Activated CD8-positive, alpha-beta T cell treated with anti-CD3 and anti-CD28 coated beads for 36 hours (primary cell): ENCODE measurements at regions not wholly inside any gene's neighbourhood (a gene's known extent, or its start where the extent isn't known, plus 50 kb on each side); places are given as distances from the start of the nearest gene placed in this dataset.
A peak's percentile ranks its signal among the peaks of the same experiment; 100 is the strongest.
"Not testable (repeated sequence)": the region's sequence is repeated elsewhere in the genome, so short reads cannot be mapped to it uniquely, and the experiment has no call there.

Experiments used
- ATAC-seq: fragments of 200-7000 bp; cut with Tn5 transposase; one replicate; pipeline ENCODE4 v1.10.0; 2021; ENCODE audit warnings: mild to moderate bottlenecking, moderate library complexity
- CTCF ChIA-PET: fragments of 350-600 bp; sonication (Branson Sonifier 250); formaldehyde crosslinking; loops from one replicate; lab custom pipeline; 2021; ENCODE audit warnings: antibody characterized with exemption; lab: Charles Lee
- POLR2A ChIA-PET: fragments of 350-600 bp; sonication (Branson Sonifier 250); formaldehyde crosslinking; loops from one replicate; lab custom pipeline; 2021; ENCODE audit warnings: antibody characterized with exemption; lab: Charles Lee
- DNase-seq: peaks from one replicate; pipeline ENCODE4 v3.0.0-alpha.2; 2020
- H3K27ac Mint-ChIP-seq: one replicate; pipeline ENCODE4 v1.8.0; 2021; ENCODE audit warnings: mild to moderate bottlenecking, mixed read lengths
- H3K27me3 Mint-ChIP-seq: one replicate; pipeline ENCODE4 v1.8.0; 2021; ENCODE audit warnings: mixed read lengths
- H3K36me3 Mint-ChIP-seq: one replicate; pipeline ENCODE4 v1.8.0; 2021; ENCODE audit warnings: low read depth, mixed read lengths
- H3K4me1 Mint-ChIP-seq: one replicate; pipeline ENCODE4 v1.8.0; 2021; ENCODE audit warnings: low read depth, mixed read lengths
- H3K4me3 Mint-ChIP-seq: one replicate; pipeline ENCODE4 v1.8.0; 2021; ENCODE audit warnings: mild to moderate bottlenecking, moderate library complexity, mixed read lengths
- H3K9me3 Mint-ChIP-seq: one replicate; pipeline ENCODE4 v1.8.0; 2021; ENCODE audit warnings: mixed read lengths
- CTCF ChIP-seq: fragments of 200-600 bp; IDR thresholded peaks from one replicate; pipeline ENCODE4 v1.8.0; 2022; ENCODE audit warnings: antibody characterized with exemption, mild to moderate bottlenecking
- intact Hi-C: fragments of 100-400 bp; cut with micrococcal nuclease; formaldehyde crosslinking; loops from one replicate; pipeline ENCODE4 v1.10.0; 2022

- ATAC-seq, result no peak
Measured at GRCh38 chr1:241432241-241432640, 75.2 kb upstream of the RGS7 start.

DNA sequence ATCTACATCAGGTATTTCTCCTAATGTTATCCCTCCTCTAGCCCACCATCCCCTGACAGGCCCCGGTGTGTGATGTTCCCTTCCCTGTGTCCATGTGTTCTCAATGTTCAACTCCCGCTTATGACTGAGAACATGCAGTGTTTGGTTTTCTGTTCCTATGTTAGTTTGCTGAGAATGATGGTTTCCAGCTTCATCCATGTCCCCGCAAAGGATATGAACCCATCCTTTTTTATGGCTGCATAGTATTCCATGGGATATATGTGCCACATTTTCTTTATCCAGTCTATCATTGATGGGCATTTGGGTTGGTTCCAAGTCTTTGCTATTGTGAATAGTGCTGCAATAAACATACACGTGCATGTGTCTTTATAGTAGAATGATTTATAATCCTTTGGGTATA, 68.1 kb upstream of the RGS7 start:
- peaks cover 44% of the 10 kb centered on the region for H3K27me3 Mint-ChIP-seq
- intact Hi-C loops, result not testable (repeated sequence)

More at GRCh38 chr1:241432241-241432640, 75.2 kb upstream of the RGS7 start:
- intact Hi-C loops, result no loop called here
- Mint-ChIP-seq H3K27me3 (peaks cover 20% of the 10 kb centered on the region), H3K9me3 (no peaks in the 10 kb centered on the region), H3K4me1 (no peaks in the 10 kb centered on the region), H3K27ac (no peak overlapping the region), H3K4me3 (no peak overlapping the region), H3K36me3 (no peaks in the 10 kb centered on the region)
- ChIA-PET CTCF (no interaction called here), POLR2A (no interaction called here)
- no peak for TF ChIP-seq CTCF
- no peak for DNase-seq

GRCh38 chr1:241424480-241424971, 67.5 kb upstream of the RGS7 start:
- ATAC-seq, result no peak
- Mint-ChIP-seq H3K27me3 (peaks cover 44% of the 10 kb centered on the region), H3K4me3 (no peak overlapping the region)

More for the DNA sequence above, 68.1 kb upstream of the RGS7 start:
- H3K27ac Mint-ChIP-seq, H3K4me3 Mint-ChIP-seq, H3K9me3 Mint-ChIP-seq, H3K36me3 Mint-ChIP-seq, H3K4me1 Mint-ChIP-seq, ATAC-seq, DNase-seq, POLR2A ChIA-PET: not testable (repeated sequence)
- CTCF ChIA-PET, result interaction anchor here (0.8 kb wide), 1 partner anchor 61 kb away, joined by 3 read pairs; no protein-coding TSS in a partner anchor

GRCh38 chr1:241423541-241424479, 66.8 kb upstream of the RGS7 start:
- DNase-seq, result peak; percentile 38
- Mint-ChIP-seq H3K27ac (no peak overlapping the region), H3K27me3 (peaks cover 42% of the 10 kb centered on the region), H3K4me1 (peaks cover 4% of the 10 kb centered on the region), H3K9me3 (no peaks in the 10 kb centered on the region), H3K4me3 (peak overlapping the region; percentile 25), H3K36me3 (no peaks in the 10 kb centered on the region)
- POLR2A ChIA-PET, result no interaction called here
- CTCF ChIA-PET, result no interaction called here
- intact Hi-C loops, result no loop called here
- ATAC-seq, result peak; percentile 77
- no peak for TF ChIP-seq CTCF

More at GRCh38 chr1:241424480-241424971, 67.5 kb upstream of the RGS7 start:
- H3K4me1 Mint-ChIP-seq, result peaks cover 4% of the 10 kb centered on the region
- DNase-seq, result no peak
- no peaks in the 10 kb centered on the region for H3K36me3 Mint-ChIP-seq
- no peaks in the 10 kb centered on the region for H3K9me3 Mint-ChIP-seq
- intact Hi-C loops, result no loop called here
- ChIA-PET CTCF (no interaction called here), POLR2A (no interaction called here)
- no peak for TF ChIP-seq CTCF
- no peak overlapping the region for H3K27ac Mint-ChIP-seq

DNA sequence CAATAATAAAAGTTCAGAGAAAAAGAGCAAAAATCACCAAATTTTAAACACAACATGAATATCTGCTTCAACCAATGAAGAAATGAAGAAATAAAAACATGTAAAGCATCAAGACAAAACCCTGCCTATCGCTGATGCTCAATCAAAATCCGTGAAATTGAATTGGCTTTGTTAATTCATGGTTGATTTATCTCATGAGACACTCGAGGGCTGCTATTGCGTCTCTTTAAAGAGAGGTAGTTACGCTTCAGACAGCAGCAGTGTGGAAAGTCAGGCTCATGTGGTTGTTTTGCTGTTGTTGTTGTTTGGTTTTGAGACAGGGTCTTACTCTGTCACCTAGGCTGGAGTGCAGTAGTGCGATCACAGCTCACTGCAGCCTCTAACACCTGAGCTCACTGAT, 65.5 kb upstream of the RGS7 start:
- Mint-ChIP-seq H3K4me3 (no peak overlapping the region), H3K9me3 (no peaks in the 10 kb centered on the region), H3K36me3 (no peaks in the 10 kb centered on the region), H3K27ac (no peak overlapping the region), H3K4me1 (peaks cover 4% of the 10 kb centered on the region), H3K27me3 (peaks cover 34% of the 10 kb centered on the region)
- ATAC-seq, result no peak
- intact Hi-C loops, result no loop called here
- ChIA-PET CTCF (no interaction called here), POLR2A (no interaction called here)
- no peak for DNase-seq
- no peak for TF ChIP-seq CTCF
